GM18508 (cell line): ENCODE measurements at regions not wholly inside any gene's neighbourhood (a gene's known extent, or its start where the extent isn't known, plus 50 kb on each side); places are given as distances from the start of the nearest gene placed in this dataset.
"Not testable (repeated sequence)": the region's sequence is repeated elsewhere in the genome, so short reads cannot be mapped to it uniquely, and the experiment has no call there.

Experiments used
- ATAC-seq: cut with Tn5 transposase; IDR thresholded peaks from one replicate; pipeline ENCODE4 v1.9.1; 2021; ENCODE audit warnings: moderate number of reproducible peaks; ENCODE audit not compliant: insufficient read depth, unreplicated experiment

- ATAC-seq: no peak
Measured at GRCh38 chr4:81704461-81704860, 232.8 kb upstream of the RASGEF1B start.

- no peak for ATAC-seq
Measured at GRCh38 chr4:81700189-81700588, 228.5 kb upstream of the RASGEF1B start.

GRCh38 chr4:81698538-81699296 is 227.0 kb upstream of the RASGEF1B start:
- no peak for ATAC-seq

GRCh38 chr4:81694176-81694913 is 222.6 kb upstream of the RASGEF1B start:
- no peak for ATAC-seq

DNA sequence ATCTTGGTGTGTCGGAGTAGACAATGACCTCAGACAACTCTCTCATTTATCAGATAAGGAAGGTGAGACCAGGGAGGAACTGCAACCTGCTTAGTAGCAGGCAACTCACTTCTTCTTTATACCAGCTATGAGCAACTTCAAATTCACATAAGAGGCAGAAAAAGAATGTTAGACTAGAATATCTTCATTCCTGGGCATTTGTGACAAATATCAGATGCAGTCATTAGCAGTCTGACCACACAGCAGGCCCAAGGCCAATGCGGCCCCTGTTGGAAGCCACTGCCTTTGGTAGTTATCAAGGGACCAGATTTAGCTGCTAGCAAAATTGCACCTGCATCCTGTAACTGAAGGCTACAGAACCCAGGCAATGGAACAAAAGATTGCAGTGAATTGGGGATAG is 219.2 kb upstream of the RASGEF1B start:
- no peak for ATAC-seq

DNA sequence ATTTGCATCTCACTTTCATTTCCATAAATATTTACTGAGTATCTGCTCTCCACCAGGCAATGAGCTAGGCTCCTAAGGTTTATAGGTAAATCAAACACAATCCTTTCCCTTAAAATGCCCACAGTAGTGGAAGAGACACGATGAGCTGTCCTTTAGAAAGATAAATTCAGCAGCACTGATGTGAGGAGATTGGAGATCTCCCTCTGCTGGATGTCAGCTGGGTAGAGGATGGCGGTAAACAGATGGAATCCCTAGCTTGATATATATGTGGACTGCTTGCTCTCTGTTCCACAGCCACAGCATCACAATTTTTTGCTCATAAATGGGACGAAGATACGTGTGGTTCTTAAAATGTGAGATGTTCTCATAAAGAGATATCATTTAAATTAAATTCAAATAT is 216.4 kb upstream of the RASGEF1B start:
- no peak for ATAC-seq

DNA sequence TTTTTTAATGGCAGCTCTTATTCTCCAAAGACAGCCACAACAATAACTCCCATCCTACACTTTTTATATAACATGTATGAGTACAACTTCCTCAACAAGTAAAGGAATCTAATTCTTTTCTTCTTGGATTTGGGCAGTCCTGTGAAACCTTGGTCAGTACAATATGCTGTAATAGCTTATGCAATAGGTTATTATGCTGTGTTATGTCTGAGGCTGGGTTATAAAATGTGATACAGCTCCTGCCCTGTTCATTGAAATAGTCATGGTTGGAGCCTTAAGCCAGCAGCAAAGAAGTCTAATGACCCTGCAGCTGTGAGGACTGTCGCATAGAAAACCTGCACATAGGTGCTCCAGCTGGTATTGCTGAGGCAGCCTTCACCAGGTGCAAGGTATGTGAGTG is 215.8 kb upstream of the RASGEF1B start:
- ATAC-seq: no peak

- no peak for ATAC-seq
Measured at GRCh38 chr4:81685104-81685503, 213.4 kb upstream of the RASGEF1B start.

- ATAC-seq: no peak
Measured at GRCh38 chr4:81684352-81684751, 212.6 kb upstream of the RASGEF1B start.

DNA sequence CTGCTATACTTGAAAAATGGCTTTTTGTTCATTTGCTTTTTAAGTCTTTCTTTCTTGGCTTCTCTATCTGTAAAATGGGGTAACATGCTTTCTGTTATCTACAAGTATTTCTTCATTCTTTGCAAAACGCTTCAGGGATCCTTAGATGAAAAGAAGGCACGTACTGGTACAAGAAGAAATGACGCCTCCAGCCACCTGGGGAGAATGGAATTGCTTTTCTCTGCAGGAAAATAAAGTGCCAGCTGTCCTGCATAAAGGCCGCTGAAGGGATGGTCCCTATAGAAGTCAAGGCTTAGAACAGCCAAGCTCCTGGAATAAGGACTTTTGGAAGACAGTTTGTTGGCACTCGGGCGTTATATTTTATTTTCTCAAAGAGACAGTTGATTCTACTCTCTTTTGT is 210.8 kb upstream of the RASGEF1B start:
- ATAC-seq: no peak

- no peak for ATAC-seq
Measured at GRCh38 chr4:81679315-81679714, 207.6 kb upstream of the RASGEF1B start.

- no peak for ATAC-seq
Measured at GRCh38 chr4:81678801-81679200, 207.1 kb upstream of the RASGEF1B start.

DNA sequence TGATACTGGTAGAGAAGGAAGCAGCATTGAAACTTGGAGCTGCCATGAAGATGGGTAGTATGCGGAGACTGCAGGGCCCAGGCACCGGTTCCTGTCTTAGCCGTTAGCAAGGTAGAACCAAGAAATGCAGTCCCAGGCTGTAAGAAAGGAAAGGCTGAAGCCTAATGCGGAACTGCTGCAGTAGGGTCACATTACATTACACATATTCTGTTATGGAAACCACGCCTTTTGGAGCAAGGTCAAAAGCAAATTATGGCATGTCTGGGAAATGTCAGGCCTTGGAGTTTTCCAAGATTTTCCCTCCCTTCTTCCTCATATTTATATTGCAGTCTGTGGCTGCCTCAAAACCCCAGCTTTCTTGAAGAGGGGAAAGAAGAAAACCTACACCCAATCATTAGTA is 204.8 kb upstream of the RASGEF1B start:
- no peak for ATAC-seq

DNA sequence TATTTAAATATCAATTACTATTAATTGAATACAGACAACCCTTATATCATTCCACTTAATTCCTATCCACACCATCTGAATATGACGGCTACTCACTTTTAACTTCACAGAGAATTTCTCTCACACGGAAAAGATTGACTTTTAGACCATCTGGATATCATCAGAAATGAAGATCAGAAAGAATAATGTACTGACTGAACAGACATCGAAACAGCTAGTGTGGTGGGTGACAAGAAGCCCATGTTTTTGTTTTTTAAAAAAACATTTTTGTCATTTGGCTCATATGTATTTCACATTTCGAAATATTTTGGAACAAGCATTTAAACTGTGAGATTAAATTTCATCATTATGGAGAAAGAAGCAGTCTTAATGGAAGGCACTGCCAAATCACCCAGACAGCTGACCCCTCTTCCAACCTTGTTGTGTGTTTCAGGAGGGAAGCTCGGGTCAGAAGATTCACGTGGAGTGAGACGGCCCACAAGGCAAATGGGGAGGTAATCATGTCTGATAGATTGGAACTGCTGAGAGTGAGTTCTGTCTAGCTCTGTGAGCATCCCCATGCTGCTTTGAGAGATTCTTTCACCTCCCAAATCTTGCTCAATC is 204.2 kb upstream of the RASGEF1B start:
- no peak for ATAC-seq

DNA sequence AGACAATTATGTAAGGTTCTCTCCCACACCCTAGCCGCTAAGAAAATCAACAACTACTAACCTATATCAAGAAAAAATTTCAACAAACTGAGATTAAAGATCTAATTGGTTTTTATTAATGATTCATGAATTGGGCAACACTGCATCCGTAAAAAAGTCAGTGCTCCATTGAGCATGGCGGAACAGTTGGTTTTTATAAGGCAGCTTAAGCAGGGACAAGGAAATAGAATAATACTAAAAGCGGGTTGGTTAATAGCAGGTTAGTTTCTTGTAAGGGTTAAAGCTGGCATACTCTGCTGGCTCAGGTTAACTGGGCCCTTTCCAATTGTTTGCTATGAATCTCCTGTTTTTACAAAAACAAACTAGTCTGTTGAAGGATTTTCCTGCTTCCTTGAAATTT is 202.3 kb upstream of the RASGEF1B start:
- ATAC-seq: no peak

- not testable (repeated sequence) for ATAC-seq
Measured at GRCh38 chr4:81668328-81668727, 196.6 kb upstream of the RASGEF1B start.

- no peak for ATAC-seq
Measured at GRCh38 chr4:81667539-81667938, 195.8 kb upstream of the RASGEF1B start.

GRCh38 chr4:81666491-81666890 is 194.8 kb upstream of the RASGEF1B start:
- no peak for ATAC-seq

DNA sequence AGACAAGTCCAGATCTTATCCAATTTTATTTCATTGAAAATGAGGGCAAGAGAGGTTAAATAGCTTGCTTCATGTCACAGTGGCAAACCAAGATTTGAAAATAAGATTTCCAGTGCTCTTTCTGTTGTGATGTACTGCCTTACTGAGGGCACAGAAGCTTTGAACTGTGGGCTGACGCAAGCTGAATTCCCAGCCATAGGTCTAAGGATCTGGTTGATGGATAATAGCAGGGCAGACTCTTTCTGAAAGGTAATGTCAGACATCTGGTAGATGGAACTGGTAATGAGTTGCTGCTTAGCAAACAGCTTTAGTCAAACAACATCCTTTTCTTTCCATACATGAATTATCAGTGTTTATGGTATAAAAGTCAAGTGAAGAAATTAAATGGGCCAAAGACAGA is 193.9 kb upstream of the RASGEF1B start:
- ATAC-seq: no peak

DNA sequence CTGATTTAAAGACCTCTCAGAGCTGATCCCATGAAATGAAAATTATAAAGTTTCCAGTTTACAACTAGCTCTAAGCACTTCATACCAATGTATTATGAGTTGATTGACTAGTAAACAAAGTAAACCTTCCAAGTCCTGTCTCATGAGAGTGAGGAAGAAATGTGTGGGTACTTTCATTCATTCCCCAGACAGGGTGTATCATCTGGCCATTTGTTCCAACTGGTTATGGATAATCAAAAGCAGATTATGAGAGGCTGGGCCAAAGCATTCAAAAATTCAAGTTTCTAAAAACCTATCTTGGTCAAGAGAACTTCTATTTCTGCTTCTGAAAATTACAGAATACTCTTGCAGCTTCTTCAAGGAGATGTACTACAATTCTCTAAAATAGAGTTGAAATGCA is 193.3 kb upstream of the RASGEF1B start:
- no peak for ATAC-seq

DNA sequence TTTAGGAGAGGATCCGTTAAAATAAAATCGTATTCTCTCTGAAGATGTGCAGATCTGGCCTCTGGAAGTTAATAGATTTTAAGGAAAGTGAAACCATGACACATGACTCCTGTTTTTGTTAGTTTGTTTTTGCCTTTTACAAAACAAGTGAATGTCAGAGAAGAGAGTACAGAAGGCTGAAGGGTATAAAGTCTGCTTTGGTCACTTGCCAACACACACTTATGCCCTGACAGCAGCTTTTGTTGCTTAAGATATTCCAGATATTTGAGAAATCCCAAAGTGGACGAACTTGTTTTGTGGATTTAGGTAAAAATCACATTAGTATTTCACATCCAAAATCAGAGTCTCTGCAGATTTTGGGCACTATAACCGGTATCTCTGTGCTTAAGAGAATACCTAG is 192.4 kb upstream of the RASGEF1B start:
- no peak for ATAC-seq

DNA sequence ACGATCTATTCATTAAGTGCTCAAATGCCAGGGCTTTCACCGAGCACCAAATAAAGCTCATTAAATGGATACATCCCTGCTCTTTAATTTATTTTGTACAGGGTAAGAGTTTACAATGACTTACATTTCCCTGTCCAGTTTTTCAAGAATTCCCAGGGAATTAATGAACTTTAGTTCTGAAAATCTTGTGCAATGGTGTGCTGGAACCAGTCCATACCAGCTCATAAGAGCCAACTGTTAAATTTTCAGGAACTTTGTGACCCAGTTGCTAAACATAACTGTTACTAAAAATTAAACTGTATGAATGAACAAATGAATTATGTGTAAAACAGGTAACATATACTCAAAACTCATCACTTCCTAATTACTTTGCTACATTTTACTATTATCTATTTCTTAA is 191.7 kb upstream of the RASGEF1B start:
- ATAC-seq: no peak
